Midbrain (tissue), 1 donor: ENCODE measurements at regions not wholly inside any gene's neighbourhood (a gene's known extent, or its start where the extent isn't known, plus 50 kb on each side); places are given as distances from the start of the nearest gene placed in this dataset.
"Not testable (repeated sequence)": the region's sequence is repeated elsewhere in the genome, so short reads cannot be mapped to it uniquely, and the experiment has no call there.

Experiments used
- DNase-seq: peaks from one replicate; lab custom pipeline; 2025; lab: John Stamatoyannopoulos, UW

- no peak for DNase-seq
Observed at GRCh38 chr4:20050768-20051167, 200.9 kb upstream of the SLIT2 start.

DNA sequence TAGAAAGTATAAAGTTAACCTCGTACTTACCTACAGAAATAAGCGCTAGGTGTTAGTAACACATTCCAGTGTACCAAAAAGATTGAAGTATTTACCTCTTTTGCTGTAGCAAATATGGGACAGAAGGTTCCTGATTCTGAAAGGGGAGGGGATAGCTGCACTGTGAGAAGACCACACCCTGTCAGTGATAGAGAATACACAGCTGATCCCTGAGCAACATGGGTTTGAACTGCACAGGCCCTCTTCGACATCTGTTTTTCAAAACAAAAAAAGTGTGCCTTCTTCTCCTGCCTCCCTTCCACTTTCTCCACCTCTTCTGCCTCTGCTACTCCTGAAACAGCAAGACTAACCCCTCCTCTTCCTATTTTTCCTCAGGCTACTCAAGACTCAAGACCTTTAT is 201.8 kb upstream of the SLIT2 start:
- no peak for DNase-seq

- DNase-seq: no peak
Observed at GRCh38 chr4:20046931-20047677, 204.6 kb upstream of the SLIT2 start.

GRCh38 chr4:20046179-20046578 is 205.5 kb upstream of the SLIT2 start:
- no peak for DNase-seq

- no peak for DNase-seq
Observed at GRCh38 chr4:20044966-20045365, 206.7 kb upstream of the SLIT2 start.

- no peak for DNase-seq
Observed at GRCh38 chr4:20044502-20044911, 207.2 kb upstream of the SLIT2 start.

DNA sequence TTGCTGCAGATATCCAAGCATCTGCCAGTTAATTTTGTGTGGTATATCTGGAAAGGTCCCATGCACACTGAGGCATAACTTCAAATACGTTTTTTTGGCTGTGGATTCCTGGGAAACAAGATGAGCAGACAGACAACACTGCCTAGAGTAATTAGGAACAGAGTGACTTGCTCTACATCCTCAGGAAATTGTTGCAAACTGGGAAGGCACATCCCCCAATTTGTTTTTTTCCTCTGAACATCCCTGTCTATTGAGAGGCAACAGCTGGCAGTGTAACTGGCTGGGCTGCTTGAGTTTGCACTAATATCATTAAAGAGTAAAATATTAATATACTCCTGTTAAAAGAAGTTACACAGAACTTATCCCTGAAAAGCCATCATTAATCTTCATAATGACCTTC is 207.7 kb upstream of the SLIT2 start:
- no peak for DNase-seq

GRCh38 chr4:20042769-20043168 is 208.9 kb upstream of the SLIT2 start:
- DNase-seq: no peak

DNA sequence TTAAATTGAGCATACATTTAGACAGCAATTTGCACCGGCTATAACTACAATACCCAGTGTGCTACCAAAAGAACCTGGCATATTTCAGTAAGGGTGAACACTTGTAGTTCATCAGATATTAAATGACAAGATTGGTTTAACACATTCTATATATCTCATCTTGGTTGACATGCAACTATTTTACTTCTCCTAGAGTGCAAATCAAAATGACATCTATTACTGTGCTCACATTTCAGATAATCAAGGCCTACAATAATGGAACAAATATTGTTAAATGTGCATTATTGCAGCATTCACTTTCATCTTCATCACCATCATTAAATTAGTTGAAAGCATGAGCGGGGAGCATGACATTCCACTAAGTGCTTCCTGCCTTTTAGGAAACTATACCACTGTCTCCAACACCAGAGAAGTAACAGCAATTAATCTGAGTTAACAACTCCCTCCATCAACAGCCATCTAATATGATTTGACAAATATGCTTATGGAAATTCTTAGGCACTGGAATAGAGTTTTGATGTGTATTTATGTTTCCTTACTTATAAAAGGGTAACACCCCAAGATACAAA is 209.8 kb upstream of the SLIT2 start:
- no peak for DNase-seq

GRCh38 chr4:20037745-20038144 is 214.0 kb upstream of the SLIT2 start:
- DNase-seq: no peak

DNA sequence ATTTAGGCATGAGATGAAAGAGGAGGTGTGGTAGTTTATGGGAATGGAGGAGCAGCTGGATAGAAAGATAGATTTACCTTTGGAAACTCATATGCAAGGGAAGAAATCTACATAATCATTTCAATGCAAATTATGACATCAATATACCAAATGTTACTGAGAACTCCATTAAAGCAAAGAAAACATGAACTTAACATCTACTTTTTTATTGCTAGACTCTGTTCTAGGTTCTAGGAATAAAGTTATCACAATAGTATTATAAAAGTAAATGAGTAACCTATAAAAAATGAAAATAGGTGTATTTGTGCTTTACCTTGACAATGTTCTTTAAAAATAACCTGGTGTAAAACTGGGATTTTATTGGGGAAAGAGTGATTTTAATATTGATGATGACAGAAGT is 221.6 kb upstream of the SLIT2 start:
- DNase-seq: no peak

- DNase-seq: no peak
Observed at GRCh38 chr4:20028645-20029044, 223.1 kb upstream of the SLIT2 start.

GRCh38 chr4:20026456-20026855 is 225.2 kb upstream of the SLIT2 start:
- no peak for DNase-seq

- no peak for DNase-seq
Observed at GRCh38 chr4:20022471-20022870, 229.2 kb upstream of the SLIT2 start.

- DNase-seq: no peak
Observed at GRCh38 chr4:20020056-20020455, 231.6 kb upstream of the SLIT2 start.

- DNase-seq: no peak
Observed at GRCh38 chr4:20019310-20020015, 232.2 kb upstream of the SLIT2 start.

- no peak for DNase-seq
Observed at GRCh38 chr4:20017777-20018115, 234.0 kb upstream of the SLIT2 start.

DNA sequence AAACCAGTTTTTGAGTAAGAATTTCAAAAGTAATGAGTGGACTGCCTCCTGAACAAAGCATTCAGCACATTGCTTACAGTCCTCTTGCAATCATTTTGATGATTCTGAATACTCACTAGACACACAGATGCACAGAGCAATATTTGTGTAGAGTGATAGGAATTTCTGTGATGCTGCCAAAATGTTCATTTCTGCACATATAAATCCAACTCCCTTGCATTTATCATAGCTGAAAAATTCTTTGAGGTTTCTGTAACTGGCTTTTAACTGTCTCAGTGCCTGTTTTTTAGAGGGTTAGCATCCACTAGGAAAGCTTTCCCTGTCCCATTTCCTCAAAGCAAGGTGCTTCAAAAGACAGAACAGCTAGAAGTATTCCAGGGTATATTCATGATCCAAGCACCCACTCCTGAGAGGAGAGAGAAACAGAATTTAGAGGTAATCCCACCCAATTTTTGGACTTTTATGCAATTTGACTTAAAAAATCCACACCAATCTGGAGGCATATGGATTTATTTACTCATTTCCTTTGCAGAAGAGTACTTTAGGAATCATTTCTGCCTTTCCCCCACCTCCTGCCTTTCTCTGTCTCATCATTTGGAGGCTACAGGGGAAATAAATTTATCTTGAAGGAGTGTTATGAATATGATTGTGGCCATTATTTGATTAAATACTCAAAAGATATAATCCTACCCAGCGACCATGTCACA is 234.5 kb upstream of the SLIT2 start:
- DNase-seq: no peak

DNA sequence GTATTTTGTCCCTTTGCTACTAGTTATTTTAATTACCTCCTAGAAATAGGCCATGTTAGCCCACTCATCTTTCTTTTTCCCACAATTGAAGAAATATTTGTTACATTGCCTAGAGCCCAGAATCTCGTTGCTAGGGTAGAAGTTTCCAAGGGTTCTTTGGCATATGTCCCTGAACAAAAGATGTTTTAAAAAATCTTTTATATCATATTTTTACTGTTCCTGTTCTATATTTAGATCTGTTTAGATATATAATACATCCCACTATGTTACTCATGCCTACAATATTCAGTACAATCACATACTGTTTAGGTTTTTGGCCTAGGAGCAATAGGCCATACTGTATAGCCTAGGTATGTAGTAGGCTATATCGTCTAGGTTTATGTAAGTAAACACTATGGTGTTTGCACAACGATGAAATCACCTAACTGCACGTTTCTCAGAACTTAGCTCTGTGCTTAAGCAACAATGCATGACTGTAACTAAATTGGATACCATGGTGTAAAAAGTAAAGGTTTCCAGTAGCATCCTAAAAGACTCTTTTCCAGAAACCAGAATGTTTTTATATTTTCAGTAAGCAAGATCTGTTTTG is 236.0 kb upstream of the SLIT2 start:
- no peak for DNase-seq

- not testable (repeated sequence) for DNase-seq
Observed at GRCh38 chr4:20003836-20004558, 247.7 kb upstream of the SLIT2 start.

DNA sequence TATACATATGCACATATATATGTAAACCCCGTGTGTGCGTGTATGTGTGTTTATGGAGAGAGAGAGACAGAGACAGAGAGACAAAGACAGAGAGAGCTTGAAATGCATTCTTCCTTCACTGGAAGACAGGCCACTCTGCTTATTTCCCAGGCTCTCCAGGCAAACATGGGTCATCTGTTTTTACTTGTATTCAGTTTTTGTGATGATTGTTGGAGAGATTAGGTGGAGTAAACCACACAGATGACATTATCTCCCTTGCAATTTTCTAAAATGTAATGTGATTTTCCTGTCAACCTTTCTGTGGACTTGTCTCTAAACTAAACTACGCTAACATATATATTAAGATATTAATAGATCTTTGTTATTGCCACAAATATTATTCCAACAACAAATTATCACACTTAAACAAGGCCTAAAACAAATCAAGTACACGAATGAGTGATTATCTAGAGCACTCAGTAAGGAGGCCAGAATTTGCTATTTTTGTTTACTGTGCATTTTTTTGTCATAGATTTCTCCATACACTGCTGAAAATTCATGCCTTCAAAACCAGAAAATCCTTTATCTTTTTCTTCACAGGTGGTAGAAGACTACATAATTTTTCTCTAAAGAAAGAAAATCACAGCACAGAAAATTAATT is 251.8 kb upstream of the SLIT2 start:
- DNase-seq: no peak
